ENCODE measurements at regions not wholly inside any gene's neighbourhood (a gene's known extent, or its start where the extent isn't known, plus 50 kb on each side); places are given as distances from the start of the nearest gene placed in this dataset.

DNA sequence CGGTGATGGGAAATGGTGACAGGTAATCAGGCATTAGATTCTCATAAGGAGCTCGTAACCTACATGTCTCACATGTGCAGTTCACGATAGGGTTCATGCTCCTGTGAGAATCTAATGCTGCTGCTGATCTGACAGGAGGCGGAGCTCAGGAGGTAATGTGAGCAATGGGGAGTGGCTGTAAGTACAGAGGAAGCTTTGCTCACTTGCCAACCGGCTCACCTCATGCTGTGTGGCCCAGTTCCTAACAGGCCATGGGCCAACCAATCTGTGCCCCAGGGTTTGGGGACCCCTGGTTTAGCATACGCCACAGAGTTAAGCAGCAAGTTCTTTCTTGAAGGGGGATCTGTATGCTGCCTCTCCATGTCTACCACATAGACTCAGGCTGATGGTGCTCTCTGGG lies 133.1 kb downstream of the IQUB start:
- DNase-seq (ENCODE audit: extremely low spot score, unreplicated experiment) = no peak
- Mint-ChIP-seq H3K27ac (no peak overlapping the region), H3K4me3 (no peak overlapping the region), H3K36me3 (no peaks in the 10 kb centered on the region), H3K27me3 (peaks cover 3% of the 10 kb centered on the region), H3K9me3 (no peaks in the 10 kb centered on the region), H3K4me1 (ENCODE audit: unreplicated experiment) (peaks cover 11% of the 10 kb centered on the region)
- TF ChIP-seq, protein P1, sequence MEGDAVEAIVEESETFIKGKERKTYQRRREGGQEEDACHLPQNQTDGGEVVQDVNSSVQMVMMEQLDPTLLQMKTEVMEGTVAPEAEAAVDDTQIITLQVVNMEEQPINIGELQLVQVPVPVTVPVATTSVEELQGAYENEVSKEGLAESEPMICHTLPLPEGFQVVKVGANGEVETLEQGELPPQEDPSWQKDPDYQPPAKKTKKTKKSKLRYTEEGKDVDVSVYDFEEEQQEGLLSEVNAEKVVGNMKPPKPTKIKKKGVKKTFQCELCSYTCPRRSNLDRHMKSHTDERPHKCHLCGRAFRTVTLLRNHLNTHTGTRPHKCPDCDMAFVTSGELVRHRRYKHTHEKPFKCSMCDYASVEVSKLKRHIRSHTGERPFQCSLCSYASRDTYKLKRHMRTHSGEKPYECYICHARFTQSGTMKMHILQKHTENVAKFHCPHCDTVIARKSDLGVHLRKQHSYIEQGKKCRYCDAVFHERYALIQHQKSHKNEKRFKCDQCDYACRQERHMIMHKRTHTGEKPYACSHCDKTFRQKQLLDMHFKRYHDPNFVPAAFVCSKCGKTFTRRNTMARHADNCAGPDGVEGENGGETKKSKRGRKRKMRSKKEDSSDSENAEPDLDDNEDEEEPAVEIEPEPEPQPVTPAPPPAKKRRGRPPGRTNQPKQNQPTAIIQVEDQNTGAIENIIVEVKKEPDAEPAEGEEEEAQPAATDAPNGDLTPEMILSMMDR (conservative IDR thresholded peaks at IDR 0.05) = no peak

DNA sequence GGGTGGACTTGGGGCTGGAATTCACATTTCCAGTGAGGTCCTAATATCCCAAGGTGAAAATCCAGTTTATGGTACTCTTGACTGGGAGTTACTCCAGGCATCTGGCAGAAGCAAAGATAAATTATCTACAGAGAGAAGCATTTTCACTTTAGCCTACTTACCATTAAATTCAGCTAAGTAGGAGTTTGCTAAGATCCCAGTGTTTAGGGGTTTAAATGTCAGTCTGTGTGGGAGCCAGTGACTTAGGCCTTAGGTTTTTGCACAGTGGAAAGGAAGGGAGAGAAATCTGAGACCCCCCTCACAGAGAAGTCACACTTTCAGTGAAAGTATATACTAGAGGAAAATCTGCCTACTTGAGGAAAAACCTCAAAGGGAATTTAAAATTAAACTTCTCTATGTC lies 134.2 kb downstream of the IQUB start:
- no peaks in the 10 kb centered on the region for H3K9me3 Mint-ChIP-seq
- no peaks in the 10 kb centered on the region for H3K36me3 Mint-ChIP-seq
- no peak overlapping the region for H3K4me3 Mint-ChIP-seq
- H3K4me1 Mint-ChIP-seq (ENCODE audit: unreplicated experiment) = peaks cover 11% of the 10 kb centered on the region
- no peak overlapping the region for H3K27ac Mint-ChIP-seq
- TF ChIP-seq, protein P1 (conservative IDR thresholded peaks at IDR 0.05) = no peak
- peaks cover 3% of the 10 kb centered on the region for H3K27me3 Mint-ChIP-seq
- DNase-seq (ENCODE audit: extremely low spot score, unreplicated experiment) = no peak

DNA sequence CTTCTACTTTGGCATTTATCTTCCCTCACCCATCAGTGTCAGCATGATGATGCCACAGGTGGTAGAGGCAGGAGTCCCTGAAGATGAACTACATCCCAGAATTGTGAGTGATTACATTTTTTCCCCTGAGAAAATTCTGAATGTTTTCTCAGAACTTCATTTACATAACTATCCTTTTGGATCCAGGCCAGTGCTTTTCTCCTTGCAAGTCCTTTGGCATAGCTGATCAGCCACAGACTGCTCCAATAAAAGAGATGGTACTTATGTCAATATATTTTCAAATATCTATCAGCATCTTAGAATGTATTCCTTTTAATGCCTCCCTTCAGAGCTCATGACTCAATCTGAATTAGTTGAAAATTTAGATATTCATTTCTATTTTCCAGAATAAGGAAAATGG lies 135.5 kb downstream of the IQUB start:
- peaks cover 3% of the 10 kb centered on the region for H3K27me3 Mint-ChIP-seq
- no peaks in the 10 kb centered on the region for H3K36me3 Mint-ChIP-seq
- H3K4me3 Mint-ChIP-seq = no peak overlapping the region
- H3K27ac Mint-ChIP-seq = no peak overlapping the region
- DNase-seq (ENCODE audit: extremely low spot score, unreplicated experiment) = no peak
- no peaks in the 10 kb centered on the region for H3K9me3 Mint-ChIP-seq
- TF ChIP-seq, protein P1 (conservative IDR thresholded peaks at IDR 0.05) = no peak
- H3K4me1 Mint-ChIP-seq (ENCODE audit: unreplicated experiment) = peaks cover 11% of the 10 kb centered on the region

DNA sequence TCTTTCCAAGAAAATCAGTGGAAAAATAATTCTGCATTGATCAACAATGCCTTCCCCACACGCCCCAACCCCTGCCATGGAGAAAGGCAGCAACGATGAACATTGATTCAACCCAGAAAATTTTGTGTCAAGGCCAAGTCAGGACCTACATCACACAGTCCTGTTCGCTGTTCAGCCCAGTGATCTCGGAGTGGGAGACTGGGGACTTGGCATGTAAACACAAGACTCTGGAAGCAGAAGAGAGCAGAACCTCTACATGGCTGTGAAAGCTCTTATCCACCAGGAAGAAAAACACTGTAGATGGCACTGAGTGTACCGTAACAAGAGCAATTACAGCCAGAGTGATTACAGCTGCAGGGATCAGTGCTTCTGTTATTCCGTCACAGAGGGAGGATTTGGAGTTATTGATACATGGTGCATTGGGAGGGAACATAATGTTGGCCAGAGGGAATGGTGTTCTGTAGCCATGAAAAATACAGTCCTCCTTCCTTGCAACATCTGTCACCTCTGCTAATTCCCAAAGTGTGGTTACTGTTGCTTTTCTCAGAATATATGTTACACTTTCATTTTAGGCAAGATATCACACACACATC lies 136.6 kb downstream of the IQUB start:
- peaks cover 3% of the 10 kb centered on the region for H3K27me3 Mint-ChIP-seq
- DNase-seq (ENCODE audit: extremely low spot score, unreplicated experiment) = no peak
- H3K4me1 Mint-ChIP-seq (ENCODE audit: unreplicated experiment) = peaks cover 11% of the 10 kb centered on the region
- no peaks in the 10 kb centered on the region for H3K36me3 Mint-ChIP-seq
- H3K4me3 Mint-ChIP-seq = no peak overlapping the region
- no peak overlapping the region for H3K27ac Mint-ChIP-seq
- TF ChIP-seq, protein P1 (conservative IDR thresholded peaks at IDR 0.05) = no peak
- H3K9me3 Mint-ChIP-seq = no peaks in the 10 kb centered on the region

DNA sequence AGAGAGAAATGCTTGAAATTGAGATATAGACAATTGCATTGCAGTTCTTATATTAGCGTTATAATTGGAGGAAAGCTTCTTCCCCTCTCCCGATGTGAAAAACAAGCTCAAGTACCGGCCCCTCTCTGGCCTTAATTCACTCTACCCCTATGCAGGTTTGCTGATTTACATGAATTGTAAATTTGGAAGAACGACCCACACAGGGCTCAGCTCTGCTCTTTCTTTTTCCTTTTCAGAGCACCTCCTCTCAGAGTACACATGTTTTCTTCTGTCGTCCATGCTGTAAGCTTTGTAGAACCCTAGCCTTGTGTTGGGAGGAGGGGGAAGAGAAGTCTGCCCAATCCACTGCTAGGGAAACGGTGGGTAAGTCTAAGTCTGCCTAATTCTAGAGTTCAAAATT lies 140.8 kb downstream of the IQUB start:
- Mint-ChIP-seq H3K36me3 (no peaks in the 10 kb centered on the region), H3K27me3 (peaks cover 6% of the 10 kb centered on the region), H3K4me1 (ENCODE audit: unreplicated experiment) (peaks cover 11% of the 10 kb centered on the region), H3K27ac (no peak overlapping the region), H3K9me3 (no peaks in the 10 kb centered on the region), H3K4me3 (no peak overlapping the region)
- TF ChIP-seq, protein P1 (conservative IDR thresholded peaks at IDR 0.05) = no peak
- DNase-seq (ENCODE audit: extremely low spot score, unreplicated experiment) = no peak

DNA sequence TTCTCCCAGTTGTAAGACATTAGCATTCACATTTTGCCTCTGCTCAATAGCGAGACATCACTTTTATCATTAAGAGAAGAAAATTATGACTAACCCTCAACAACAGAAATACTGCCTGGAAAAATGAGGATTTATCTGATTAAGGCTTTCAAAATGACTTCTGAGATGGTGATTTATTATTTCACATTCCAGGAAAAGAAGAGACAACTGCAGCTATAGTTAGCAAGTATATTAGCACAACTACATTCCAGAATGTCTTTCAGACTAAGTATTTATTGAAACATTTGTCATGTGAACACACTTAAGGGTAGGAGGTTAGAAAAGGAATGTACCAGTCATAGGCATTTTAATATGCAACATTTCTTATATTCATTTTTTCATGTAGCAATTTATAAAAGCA lies 162.0 kb downstream of the IQUB start:
- no peak overlapping the region for H3K27ac Mint-ChIP-seq

More for the DNA sequence above, 162.0 kb downstream of the IQUB start:
- Mint-ChIP-seq H3K9me3 (peaks cover 3% of the 10 kb centered on the region), H3K4me3 (no peak overlapping the region), H3K36me3 (no peaks in the 10 kb centered on the region), H3K4me1 (ENCODE audit: unreplicated experiment) (peaks cover 3% of the 10 kb centered on the region), H3K27me3 (peaks cover 16% of the 10 kb centered on the region)
- TF ChIP-seq, protein P1 (conservative IDR thresholded peaks at IDR 0.05) = no peak
- DNase-seq (ENCODE audit: extremely low spot score, unreplicated experiment) = no peak
